Type B pancreatic cell (in vitro differentiated cells): ENCODE measurements at regions not wholly inside any gene's neighbourhood (a gene's known extent, or its start where the extent isn't known, plus 50 kb on each side); places are given as distances from the start of the nearest gene placed in this dataset.

Experiments
- DNase-seq: peaks from one replicate; pipeline ENCODE4 v3.0.0; 2021; ENCODE audit warnings: mixed read lengths; ENCODE audit not compliant: unreplicated experiment; ENCODE audit errors: extremely low spot score
- H3K27ac Mint-ChIP-seq: 2 replicates; pipeline ENCODE4 v1.8.0; 2021; ENCODE audit warnings: mild to moderate bottlenecking, mixed read lengths
- H3K27me3 Mint-ChIP-seq: 2 replicates; pipeline ENCODE4 v1.8.0; 2021; ENCODE audit warnings: mixed read lengths
- H3K36me3 Mint-ChIP-seq: 2 replicates; pipeline ENCODE4 v1.8.0; 2021; ENCODE audit warnings: mixed read lengths
- H3K4me1 Mint-ChIP-seq: one replicate; pipeline ENCODE4 v1.8.0; 2021; ENCODE audit warnings: mixed read lengths; ENCODE audit not compliant: unreplicated experiment
- H3K4me3 Mint-ChIP-seq: 2 replicates; pipeline ENCODE4 v1.8.0; 2021; ENCODE audit warnings: mild to moderate bottlenecking, mixed read lengths
- H3K9me3 Mint-ChIP-seq: 2 replicates; pipeline ENCODE4 v1.8.0; 2021; ENCODE audit warnings: mixed read lengths
- CTCF ChIP-seq: fragments of 200-600 bp; sonication (generic); conservative IDR thresholded peaks from 2 replicates; pipeline ENCODE4 v1.5.0; 2021; ENCODE audit warnings: antibody characterized with exemption, mild to moderate bottlenecking

DNA sequence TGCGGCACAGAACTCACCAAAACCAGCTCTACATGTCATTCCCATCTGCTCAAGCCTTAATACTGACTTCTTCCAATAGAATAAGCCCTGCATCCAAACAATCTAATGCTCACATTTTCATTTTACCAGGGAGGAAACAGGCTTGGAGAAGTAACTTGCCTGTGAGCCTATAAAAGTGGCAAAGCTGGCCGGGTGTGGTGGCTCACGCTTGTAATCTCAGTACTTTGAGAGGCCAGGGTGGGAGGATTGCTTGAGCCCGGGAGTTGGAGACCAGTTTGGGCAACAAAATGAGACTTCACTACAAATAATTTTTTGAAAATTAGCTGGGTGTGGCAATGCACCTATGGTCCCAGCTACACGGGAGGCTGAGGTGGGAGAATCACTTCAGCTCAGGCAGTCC is 133.7 kb downstream of the LY86 start:
- Mint-ChIP-seq H3K9me3 (no peaks in the 10 kb centered on the region), H3K4me3 (no peak overlapping the region), H3K36me3 (no peaks in the 10 kb centered on the region), H3K27me3 (no peaks in the 10 kb centered on the region), H3K27ac (peak overlapping the region; percentile 19), H3K4me1 (peaks cover 37% of the 10 kb centered on the region)
- TF ChIP-seq CTCF, result no peak
- DNase-seq, result no peak

- H3K27ac Mint-ChIP-seq, result peak overlapping the region; percentile 34
- peaks cover 37% of the 10 kb centered on the region for H3K4me1 Mint-ChIP-seq
- no peaks in the 10 kb centered on the region for H3K36me3 Mint-ChIP-seq
- no peaks in the 10 kb centered on the region for H3K9me3 Mint-ChIP-seq
- no peak for DNase-seq
- no peak overlapping the region for H3K4me3 Mint-ChIP-seq
- no peaks in the 10 kb centered on the region for H3K27me3 Mint-ChIP-seq
- TF ChIP-seq CTCF, result no peak
These were observed 134.8 kb downstream of the LY86 start for GRCh38 chr6:6723361-6723760.

- Mint-ChIP-seq H3K9me3 (no peaks in the 10 kb centered on the region), H3K27ac (peak overlapping the region; percentile 84), H3K4me3 (peak overlapping the region; percentile 77), H3K4me1 (peaks cover 37% of the 10 kb centered on the region), H3K36me3 (no peaks in the 10 kb centered on the region), H3K27me3 (no peaks in the 10 kb centered on the region)
- DNase-seq, result no peak
- TF ChIP-seq CTCF, result no peak
These were observed 135.5 kb downstream of the LY86 start for GRCh38 chr6:6723921-6724538.

- Mint-ChIP-seq H3K9me3 (no peaks in the 10 kb centered on the region), H3K4me1 (peaks cover 37% of the 10 kb centered on the region), H3K36me3 (no peaks in the 10 kb centered on the region), H3K27ac (peak overlapping the region; percentile 84), H3K4me3 (peak overlapping the region; percentile 77), H3K27me3 (no peaks in the 10 kb centered on the region)
- peak; percentile 82 for DNase-seq
- TF ChIP-seq CTCF, result peak; percentile 80
These were observed 136.3 kb downstream of the LY86 start for GRCh38 chr6:6724539-6725467.

DNA sequence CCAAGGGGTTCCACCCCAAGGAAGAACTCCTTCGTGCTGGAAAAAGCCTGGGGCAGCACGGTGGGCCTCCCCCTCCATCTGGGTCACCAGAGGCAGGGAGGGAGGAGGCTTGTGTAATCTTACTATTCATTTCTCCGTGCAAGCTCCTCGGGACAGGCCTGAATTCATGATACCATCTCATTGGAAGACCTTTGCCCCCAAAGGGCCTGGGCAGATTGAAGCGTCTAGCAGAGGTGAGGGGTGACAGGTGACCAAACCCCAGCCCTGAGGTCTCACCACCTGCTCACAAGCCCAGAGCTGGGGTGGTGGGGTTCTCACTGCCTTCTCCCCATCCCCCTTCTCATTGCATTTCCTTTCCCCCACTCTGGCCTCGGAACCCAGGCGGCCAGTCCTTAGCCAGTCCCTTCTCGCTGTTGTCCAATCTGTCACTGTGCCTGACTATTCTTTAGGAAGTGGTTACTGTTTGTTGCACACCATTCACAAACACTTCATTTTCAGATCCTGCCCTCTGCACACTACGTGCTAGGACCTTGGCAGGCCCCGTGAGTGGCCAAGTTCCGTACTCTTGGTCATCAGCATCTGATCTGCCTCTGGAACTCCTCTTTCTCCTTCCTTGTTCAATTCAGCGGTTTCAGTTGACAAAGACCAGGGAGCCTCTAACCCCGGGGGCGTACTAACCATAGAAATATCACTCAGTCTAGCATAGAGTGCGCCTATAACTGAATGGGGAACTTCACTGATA is 137.1 kb downstream of the LY86 start:
- H3K4me1 Mint-ChIP-seq, result peaks cover 37% of the 10 kb centered on the region
- H3K36me3 Mint-ChIP-seq, result no peaks in the 10 kb centered on the region

More for the DNA sequence above, 137.1 kb downstream of the LY86 start:
- Mint-ChIP-seq H3K27ac (peak overlapping the region; percentile 76), H3K4me3 (peak overlapping the region; percentile 65), H3K27me3 (no peaks in the 10 kb centered on the region), H3K9me3 (no peaks in the 10 kb centered on the region)
- no peak for DNase-seq
- no peak for TF ChIP-seq CTCF
